ENCODE measurements at regions not wholly inside any gene's neighbourhood (a gene's known extent, or its start where the extent isn't known, plus 50 kb on each side); places are given as distances from the start of the nearest gene placed in this dataset.

DNA sequence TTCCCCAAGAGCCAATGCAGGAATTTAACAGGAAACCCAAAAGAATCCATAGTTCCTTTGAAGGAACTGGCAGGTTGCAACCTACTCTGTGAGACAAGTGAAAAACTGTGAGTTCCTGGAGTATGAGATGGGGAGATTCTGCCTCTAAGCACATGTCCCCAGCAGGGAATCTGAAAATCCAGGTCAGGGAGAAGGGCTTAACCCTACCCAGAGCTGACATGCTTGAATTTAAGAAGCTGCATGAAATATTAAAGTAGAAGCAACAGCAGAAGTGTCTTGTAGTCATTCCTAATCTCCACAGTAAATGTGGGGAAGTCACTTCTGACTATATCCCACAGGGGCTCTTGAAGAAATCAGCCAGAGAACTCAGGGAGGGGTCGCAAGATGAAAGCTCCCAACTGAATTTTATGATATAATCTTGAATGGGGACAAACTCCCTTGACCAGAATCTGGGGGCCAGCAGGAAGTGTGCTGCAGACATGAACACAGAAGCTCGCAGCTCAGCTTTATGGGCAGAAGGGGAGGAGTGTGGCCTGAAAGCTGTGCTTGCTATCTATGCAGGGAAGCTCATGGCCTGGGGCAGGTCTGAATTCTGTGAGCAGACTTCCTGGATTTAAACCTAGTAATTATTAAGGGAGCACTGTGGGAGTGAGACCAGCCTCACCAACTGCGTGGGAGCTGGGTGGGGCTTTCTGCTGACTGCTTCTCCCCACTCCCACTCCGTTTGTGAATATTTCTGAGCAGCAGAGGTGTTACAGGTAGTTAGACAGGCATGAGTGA, 184.1 kb upstream of the KYNU start:
- ATAC-seq (ENCODE audit: low FRiP score in 2 of 2) = no peak
- no peaks in the 10 kb centered on the region for H3K36me3 ChIP-seq
- no peak for DNase-seq
- H3K9me3 ChIP-seq = no peaks in the 10 kb centered on the region
- TF ChIP-seq EP300 (IDR thresholded peaks at IDR 0.05) (no peak), POLR2A (IDR thresholded peaks at IDR 0.05) (no peak), POLR2AphosphoS5 (IDR thresholded peaks at IDR 0.05) (no peak)
- TF ChIP-seq, protein P1, sequence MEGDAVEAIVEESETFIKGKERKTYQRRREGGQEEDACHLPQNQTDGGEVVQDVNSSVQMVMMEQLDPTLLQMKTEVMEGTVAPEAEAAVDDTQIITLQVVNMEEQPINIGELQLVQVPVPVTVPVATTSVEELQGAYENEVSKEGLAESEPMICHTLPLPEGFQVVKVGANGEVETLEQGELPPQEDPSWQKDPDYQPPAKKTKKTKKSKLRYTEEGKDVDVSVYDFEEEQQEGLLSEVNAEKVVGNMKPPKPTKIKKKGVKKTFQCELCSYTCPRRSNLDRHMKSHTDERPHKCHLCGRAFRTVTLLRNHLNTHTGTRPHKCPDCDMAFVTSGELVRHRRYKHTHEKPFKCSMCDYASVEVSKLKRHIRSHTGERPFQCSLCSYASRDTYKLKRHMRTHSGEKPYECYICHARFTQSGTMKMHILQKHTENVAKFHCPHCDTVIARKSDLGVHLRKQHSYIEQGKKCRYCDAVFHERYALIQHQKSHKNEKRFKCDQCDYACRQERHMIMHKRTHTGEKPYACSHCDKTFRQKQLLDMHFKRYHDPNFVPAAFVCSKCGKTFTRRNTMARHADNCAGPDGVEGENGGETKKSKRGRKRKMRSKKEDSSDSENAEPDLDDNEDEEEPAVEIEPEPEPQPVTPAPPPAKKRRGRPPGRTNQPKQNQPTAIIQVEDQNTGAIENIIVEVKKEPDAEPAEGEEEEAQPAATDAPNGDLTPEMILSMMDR (IDR thresholded peaks at IDR 0.05) = no peak
- H3K27me3 ChIP-seq = no peaks in the 10 kb centered on the region
- no peaks in the 10 kb centered on the region for H3K4me1 ChIP-seq
- H3K27ac ChIP-seq = no peak overlapping the region
- WGBS, 2 donors = 62 to 72% methylated on average over 4 of the region's 4 CpGs
- H3K4me3 ChIP-seq = no peak overlapping the region

DNA sequence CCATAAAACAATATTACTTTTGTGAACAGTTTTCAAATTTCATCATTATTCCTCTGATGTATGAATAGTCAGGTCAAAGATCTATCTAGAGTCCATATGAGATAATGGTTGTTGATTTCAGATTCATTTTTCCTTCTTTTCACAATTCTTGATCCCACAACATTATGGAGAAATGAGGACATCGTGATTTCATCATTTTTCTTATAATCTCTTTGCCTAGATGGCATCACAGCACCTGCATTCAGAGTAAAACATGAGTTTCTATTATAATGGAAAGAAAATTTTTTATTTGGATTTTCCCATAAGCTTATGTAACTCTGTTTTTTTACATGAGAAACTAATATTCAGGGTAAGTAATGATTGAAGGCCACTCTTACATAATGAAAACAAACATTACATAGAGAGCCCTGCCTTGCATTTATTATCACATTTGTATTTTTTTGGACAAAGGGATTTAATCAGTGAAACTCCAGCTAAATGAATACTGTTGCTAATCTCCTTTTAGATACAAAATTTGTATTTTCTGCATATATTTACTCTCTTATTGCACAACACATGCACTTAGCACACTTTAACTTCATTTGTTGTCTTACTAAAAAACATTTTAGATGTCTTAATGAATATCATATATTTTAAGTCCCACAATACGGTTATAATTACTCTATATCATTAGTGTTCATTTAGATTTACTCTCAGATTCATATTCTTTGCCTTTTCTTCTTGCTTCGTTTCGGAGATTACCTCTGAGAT, 188.4 kb upstream of the KYNU start:
- no peak for DNase-seq
- TF ChIP-seq POLR2AphosphoS5 (IDR thresholded peaks at IDR 0.05) = no peak
- no peak for TF ChIP-seq EP300 (IDR thresholded peaks at IDR 0.05)
- TF ChIP-seq, protein P1 (IDR thresholded peaks at IDR 0.05) = no peak
- TF ChIP-seq POLR2A (IDR thresholded peaks at IDR 0.05) = no peak
- H3K9me3 ChIP-seq = no peaks in the 10 kb centered on the region
- no peaks in the 10 kb centered on the region for H3K27me3 ChIP-seq
- H3K36me3 ChIP-seq = no peaks in the 10 kb centered on the region
- no peaks in the 10 kb centered on the region for H3K4me1 ChIP-seq
- H3K4me3 ChIP-seq = no peak overlapping the region
- WGBS, 2 donors = 88 to 89% methylated on average over 4 of the region's 4 CpGs
- ATAC-seq (ENCODE audit: low FRiP score in 2 of 2) = no peak
- no peak overlapping the region for H3K27ac ChIP-seq

DNA sequence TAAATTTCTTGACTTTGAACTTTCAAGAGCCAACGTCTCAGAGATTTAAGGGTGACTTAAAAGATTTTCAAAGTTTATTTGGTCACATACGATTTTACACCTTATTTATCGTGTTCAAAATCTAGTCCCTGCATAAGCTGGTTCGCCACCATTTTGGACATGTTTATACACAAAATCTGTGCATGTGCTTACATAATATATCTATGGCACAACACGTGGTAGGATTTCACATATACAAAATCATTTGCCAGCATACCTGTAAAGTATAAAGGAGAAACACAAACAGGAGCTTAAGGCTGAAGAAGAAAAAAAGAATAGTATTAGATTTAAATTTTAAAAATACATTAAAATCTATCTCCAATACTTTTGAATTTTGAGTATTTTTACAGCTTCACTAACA, 190.0 kb upstream of the KYNU start:
- Histone ChIP-seq H3K36me3 (no peaks in the 10 kb centered on the region), H3K9me3 (no peaks in the 10 kb centered on the region), H3K27me3 (no peaks in the 10 kb centered on the region), H3K4me1 (no peaks in the 10 kb centered on the region), H3K4me3 (no peak overlapping the region), H3K27ac (no peak overlapping the region)
- ATAC-seq (ENCODE audit: low FRiP score in 2 of 2) (no peak), DNase-seq (no peak)
- WGBS, 2 donors = 68 to 70% methylated on average over 5 of the region's 5 CpGs
- TF ChIP-seq POLR2A (IDR thresholded peaks at IDR 0.05) (no peak), EP300 (IDR thresholded peaks at IDR 0.05) (no peak), POLR2AphosphoS5 (IDR thresholded peaks at IDR 0.05) (no peak)
- TF ChIP-seq, protein P1 (IDR thresholded peaks at IDR 0.05) = no peak

DNA sequence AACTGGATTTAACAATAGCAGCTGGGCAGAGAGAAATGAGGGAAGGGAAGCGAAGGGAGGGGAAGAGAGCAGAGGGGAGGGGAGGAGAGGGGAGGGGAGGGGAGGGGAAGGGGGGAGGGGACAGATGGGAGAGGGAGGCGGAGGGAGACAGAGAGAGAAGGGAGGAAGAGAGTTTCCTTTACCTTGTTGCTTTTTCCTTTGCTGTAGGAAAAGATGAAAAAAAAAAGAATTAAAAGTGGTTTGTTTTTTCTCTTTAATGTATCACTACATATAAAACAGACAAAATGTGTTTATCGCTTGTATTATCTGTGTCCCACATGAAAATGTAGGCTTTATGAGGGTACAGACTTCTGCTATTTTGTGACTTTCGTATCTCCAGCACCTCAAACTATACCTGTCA, 190.4 kb upstream of the KYNU start:
- H3K9me3 ChIP-seq = no peaks in the 10 kb centered on the region
- no peaks in the 10 kb centered on the region for H3K36me3 ChIP-seq
- TF ChIP-seq POLR2AphosphoS5 (IDR thresholded peaks at IDR 0.05) (no peak), POLR2A (IDR thresholded peaks at IDR 0.05) (no peak), EP300 (IDR thresholded peaks at IDR 0.05) (no peak)
- TF ChIP-seq, protein P1 (IDR thresholded peaks at IDR 0.05) = no peak
- no peak for ATAC-seq (ENCODE audit: low FRiP score in 2 of 2)
- no peaks in the 10 kb centered on the region for H3K4me1 ChIP-seq
- no peak overlapping the region for H3K4me3 ChIP-seq
- no peak for DNase-seq
- 83 to 89% methylated on average over 4 of the region's 4 CpGs for WGBS, 2 donors
- H3K27me3 ChIP-seq = no peaks in the 10 kb centered on the region
- no peak overlapping the region for H3K27ac ChIP-seq

All from upper lobe of left lung (tissue), 6 donors.